K562 (cell line): ENCODE measurements at regions not wholly inside any gene's neighbourhood (a gene's known extent, or its start where the extent isn't known, plus 50 kb on each side); places are given as distances from the start of the nearest gene placed in this dataset.

Experiments used
- ATAC-seq: fragments of 200-7000 bp; cut with Tn5 transposase; 3 replicates; pipeline ENCODE4 v1.9.1; 2020; ENCODE audit warnings: moderate library complexity
- BruUV-seq: library from RNA; stranded (reverse); fragments of 400-500 nt; replicated peaks from 2 replicates; lab custom pipeline; 2021; lab: Mats Ljungman, UMichigan
- CTCF ChIA-PET: fragments of 300-600 bp; formaldehyde crosslinking; extraction: SDS; loops from one replicate; lab custom pipeline; 2021; ENCODE audit warnings: low intra/inter-chr PET ratio; lab: Yijun Ruan, JAX
- POLR2A ChIA-PET: fragments of 300-600, 350-650 bp; sonication (Branson Sonifier 250); formaldehyde crosslinking; extraction: SDS; loops from one replicate; lab custom pipeline; 2021; ENCODE audit warnings: antibody characterized with exemption, inconsistent platforms; lab: Yijun Ruan, JAX
- DNase-seq, 4 experiments: peaks; one replicate each; pipeline versions ENCODE4 v3.0.0 to v3.0.0-alpha.2; 2011 to 2018; ENCODE audit warnings: low spot score in 3 of 4, mixed read lengths in 3 of 4; ENCODE audit errors: extremely low read depth in 1 of 4
- FAIRE-seq: peaks from 2 replicates; lab custom pipeline; 2011; peaks lifted over from hg19 to GRCh38; lab: Jason Lieb, UNC
- H2AFZ ChIP-seq: 2 replicates; pipeline ENCODE4 v1.6.0; 2011; ENCODE audit warnings: low read depth, low read length, control low read depth, inconsistent platforms
- H3K27ac ChIP-seq: fragments of 200-600 bp; 3 replicates; pipeline ENCODE4 v1.8.0; 2011; ENCODE audit warnings: low read depth, mild to moderate bottlenecking, control low read depth, inconsistent platforms, low read length, moderate library complexity, mixed read lengths; ENCODE audit errors: extremely low read depth
- H3K27me3 ChIP-seq, 2 experiments: fragments of 300-600 bp in 1 of 2; 2 replicates in 1 of 2; 3 replicates in 1 of 2; pipeline versions ENCODE4 v1.6.0 to v1.8.0; 2011; ENCODE audit warnings: inconsistent platforms in 2 of 2, low read length in 2 of 2, mild to moderate bottlenecking in 1 of 2, mixed read lengths in 1 of 2, moderate library complexity in 1 of 2; ENCODE audit not compliant: control insufficient read depth in 2 of 2, insufficient read depth in 2 of 2
- H3K36me3 ChIP-seq: fragments of 300-600 bp; 3 replicates; pipeline ENCODE4 v1.8.0; 2011; ENCODE audit warnings: mild to moderate bottlenecking, low read length, inconsistent platforms; ENCODE audit not compliant: control insufficient read depth, insufficient read depth
- H3K4me1 ChIP-seq, 2 experiments: fragments of 200-600 bp in 1 of 2; replicated peaks in 1 of 2; 2 replicates in 1 of 2; 3 replicates in 1 of 2; pipeline versions ENCODE4 v1.5.1 to v1.8.0; 2011; ENCODE audit warnings: inconsistent platforms in 2 of 2, low read length in 2 of 2, mild to moderate bottlenecking in 1 of 2, mixed read lengths in 1 of 2, moderate library complexity in 1 of 2; ENCODE audit not compliant: control insufficient read depth in 2 of 2, insufficient read depth in 2 of 2
- H3K4me2 ChIP-seq: 2 replicates; pipeline ENCODE4 v1.6.1; 2011; ENCODE audit warnings: low read length, control low read depth, inconsistent platforms, mixed read lengths; ENCODE audit not compliant: insufficient read depth
- H3K4me3 ChIP-seq: fragments of 200-600 bp; sonication (generic), shearing (Covaris generic); 2 replicates; pipeline ENCODE4 v1.5.1; 2016; ENCODE audit warnings: control low read depth, inconsistent platforms
- H3K79me2 ChIP-seq: fragments of 200-600 bp; 3 replicates; pipeline ENCODE4 v1.8.0; 2011; ENCODE audit warnings: low read length, inconsistent platforms; ENCODE audit not compliant: control insufficient read depth, insufficient read depth
- H3K9ac ChIP-seq, 2 experiments: 2 replicates each; pipeline versions ENCODE4 v1.6.0 to v1.6.1; 2011; ENCODE audit warnings: low read depth in 2 of 2, low read length in 2 of 2, control low read depth in 1 of 2, inconsistent platforms in 1 of 2, mild to moderate bottlenecking in 1 of 2, mixed read lengths in 1 of 2; ENCODE audit not compliant: insufficient read depth in 1 of 2
- H3K9me1 ChIP-seq: one replicate; pipeline ENCODE4 v1.6.0; 2011; ENCODE audit warnings: inconsistent platforms, mild to moderate bottlenecking, low read length, moderate library complexity; ENCODE audit not compliant: control insufficient read depth, insufficient read depth
- H3K9me3 ChIP-seq: replicated peaks from 2 replicates; pipeline ENCODE4 v1.5.1; 2011; ENCODE audit warnings: low read depth, low read length, inconsistent platforms; ENCODE audit not compliant: control insufficient read depth, insufficient read depth
- H4K20me1 ChIP-seq: replicated peaks from 2 replicates; pipeline ENCODE4 v1.6.1; 2011; ENCODE audit warnings: low read length, inconsistent platforms, mixed read lengths; ENCODE audit not compliant: control insufficient read depth, insufficient read depth
- CC2D1A ChIP-seq: fragments of 450-650 bp; IDR thresholded peaks from 2 replicates; pipeline ENCODE4 v1.6.1; 2017; ENCODE audit warnings: mild to moderate bottlenecking
- CHD2 ChIP-seq: IDR thresholded peaks from 2 replicates; pipeline ENCODE4 v1.6.1; 2011; ENCODE audit warnings: low read depth, low read length
- KAT2B ChIP-seq: IDR thresholded peaks from one replicate; pipeline ENCODE4 v1.6.1; 2012; ENCODE audit warnings: low read depth, mild to moderate bottlenecking, control low read depth, inconsistent platforms, low read length, moderate library complexity
- MAFF ChIP-seq: IDR thresholded peaks from 2 replicates; pipeline ENCODE4 v1.6.1; 2012; ENCODE audit warnings: low read length, improper control_type of control experiment
- MEF2D ChIP-seq: conservative IDR thresholded peaks from 2 replicates; pipeline ENCODE4 v1.6.1; 2016; ENCODE audit warnings: low read depth, missing genetic modification characterization, missing compliant biosample characterization
- NR2F6 ChIP-seq: fragments of 450-650 bp; formaldehyde crosslinking; IDR thresholded peaks from 2 replicates; pipeline ENCODE4 v1.4.0; 2020; ENCODE audit warnings: mild to moderate bottlenecking
- SMARCA5 ChIP-seq: fragments of 450-650 bp; IDR thresholded peaks from 2 replicates; pipeline ENCODE4 v1.6.1; 2016
- SMARCE1 ChIP-seq: fragments of 450-650 bp; IDR thresholded peaks from 2 replicates; pipeline ENCODE4 v1.7.1; 2016; ENCODE audit warnings: mild to moderate bottlenecking
- SREBF2 ChIP-seq: sonication (generic); formaldehyde crosslinking; IDR thresholded peaks from 2 replicates; pipeline ENCODE4 v1.4.0; 2020; ENCODE audit warnings: mild to moderate bottlenecking, missing genetic modification reagents
- SRF ChIP-seq, 2 experiments: fragments of 250-450, 450-650 bp in 1 of 2; sonication (Bioruptor Pico) in 1 of 2; sonication (generic) in 1 of 2; formaldehyde crosslinking; IDR thresholded peaks; 2 replicates each; pipeline versions ENCODE4 v1.5.0 to v1.5.1; 2020 to 2022; ENCODE audit warnings: mild to moderate bottlenecking in 1 of 2, missing genetic modification reagents in 1 of 2
- STAG1 ChIP-seq: sonication (generic); formaldehyde crosslinking; IDR thresholded peaks from 2 replicates; pipeline ENCODE4 v1.5.0; 2020; ENCODE audit warnings: missing genetic modification reagents, borderline replicate concordance
- ZFP1 ChIP-seq: fragments of 450-650 bp; formaldehyde crosslinking; IDR thresholded peaks from 2 replicates; pipeline ENCODE4 v1.4.0; 2020; ENCODE audit warnings: mild to moderate bottlenecking, mixed read lengths
- ZNF282 ChIP-seq: sonication (generic); formaldehyde crosslinking; IDR thresholded peaks from 2 replicates; pipeline ENCODE4 v1.8.1; 2023; ENCODE audit warnings: missing genetic modification reagents
- ZNF445 ChIP-seq: fragments of 250-450 bp; sonication (Bioruptor Pico); IDR thresholded peaks from 2 replicates; pipeline ENCODE4 v1.4.0; 2020; ENCODE audit warnings: low read depth, mild to moderate bottlenecking, moderate library complexity
- ZNF586 ChIP-seq: fragments of 450-650 bp; formaldehyde crosslinking; conservative IDR thresholded peaks from 2 replicates; pipeline ENCODE4 v1.4.0; 2020; ENCODE audit warnings: mild to moderate bottlenecking, moderate library complexity
- WGBS: fragments of 100-300 bp; shearing (Covaris generic); methylation state at CpG from one replicate; pipeline ENCODE4 v1.1.6; 2016; ENCODE audit warnings: low coverage, mixed read lengths; ENCODE audit not compliant: insufficient coverage; ENCODE audit errors: missing lambda C conversion rate; 5-methylcytosine and 5-hydroxymethylcytosine counted together
- in situ Hi-C: fragments of 300-500 bp; cut with MboI; formaldehyde crosslinking; loops from 4 replicates; pipeline ENCODE4 v1.15.0; 2018; ENCODE audit warnings: inconsistent platforms, mixed read lengths
- intact Hi-C: fragments of 100-400 bp; cut with micrococcal nuclease; formaldehyde crosslinking; loops from 2 replicates; pipeline ENCODE4 v1.14.2; 2022
- TF ChIP-seq, protein P1 (sequence below): fragments of 250-450 bp; sonication (Bioruptor Pico); IDR thresholded peaks from 2 replicates; pipeline ENCODE4 v1.8.0; 2021; ENCODE audit warnings: mild to moderate bottlenecking, moderate library complexity
- TF ChIP-seq, protein P2 (sequence below): IDR thresholded peaks from 2 replicates; pipeline ENCODE4 v1.6.1; 2011; ENCODE audit not compliant: insufficient read length; ENCODE audit errors: extremely low read depth
- TF ChIP-seq, protein P3 (sequence below): sonication (generic); formaldehyde crosslinking; IDR thresholded peaks from 2 replicates; pipeline ENCODE4 v1.8.1; 2022; ENCODE audit warnings: missing genetic modification reagents
- TF ChIP-seq, protein P4 (sequence below): fragments of 250-450 bp; sonication (Bioruptor Pico); IDR thresholded peaks from 2 replicates; pipeline ENCODE4 v1.5.0; 2021
- TF ChIP-seq, protein P5 (sequence below): IDR thresholded peaks from 2 replicates; pipeline ENCODE4 v1.6.1; 2011; ENCODE audit warnings: borderline replicate concordance, low read depth, mild to moderate bottlenecking, moderate library complexity, low read length; ENCODE audit not compliant: insufficient read depth, poor library complexity, severe bottlenecking

DNA sequence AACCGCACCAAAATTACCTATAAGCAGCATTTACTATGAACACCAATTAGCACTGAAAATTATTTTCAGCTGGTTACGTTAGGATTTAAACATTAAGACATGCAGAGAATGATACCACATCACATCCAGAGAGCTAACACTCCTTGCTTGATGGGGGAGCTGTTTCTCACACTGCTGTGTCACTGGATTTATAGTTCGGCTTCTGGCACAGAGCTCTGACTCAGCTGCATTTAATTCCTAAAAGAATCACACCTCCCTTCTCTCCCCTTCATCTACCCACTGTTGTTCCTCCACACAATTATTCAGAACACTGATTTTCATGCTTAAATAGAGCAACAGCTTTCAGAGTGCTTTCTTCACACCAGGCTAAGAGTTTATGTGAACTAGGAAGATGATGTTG is 82.6 kb upstream of the SV2C start:
- H3K79me2 ChIP-seq, result no peaks in the 10 kb centered on the region
- H2AFZ ChIP-seq, result no peak overlapping the region
- no peaks in the 10 kb centered on the region for H3K9me1 ChIP-seq
- ChIA-PET POLR2A (interaction anchor here (0.7 kb wide), 1 partner anchor 23 kb away, joined by 3 read pairs; no protein-coding TSS in a partner anchor), CTCF (no interaction called here)
- no peak overlapping the region for H3K4me2 ChIP-seq
- H3K27me3 ChIP-seq, result no peaks in the 10 kb centered on the region; a peak in 1 of 5 replicates
- 0% methylated on average over 3 of the region's 3 CpGs for WGBS
- H3K9ac ChIP-seq, result no peak overlapping the region
- H3K4me1 ChIP-seq, result no peaks in the 10 kb centered on the region
- ATAC-seq, result no peak
- no peak for FAIRE-seq
- no peak for DNase-seq
- H3K4me3 ChIP-seq, result no peak overlapping the region
- H4K20me1 ChIP-seq, result no peaks in the 10 kb centered on the region
- H3K27ac ChIP-seq, result no peak overlapping the region
- no peaks in the 10 kb centered on the region for H3K36me3 ChIP-seq
- intact Hi-C loops, result no loop called here
- TF ChIP-seq SRF (CRISPR knock-in tag; IDR thresholded peaks at IDR 0.05) (no peak), STAG1 (CRISPR knock-in tag) (no peak), NR2F6 (no peak), SREBF2 (CRISPR knock-in tag) (no peak), CC2D1A (no peak), CHD2 (no peak), KAT2B (no peak), ZNF445 (CRISPR knock-in tag) (no peak), ZFP1 (CRISPR knock-in tag) (no peak), SMARCA5 (no peak), SMARCE1 (no peak), ZNF586 (no peak), ZNF282 (no peak), MAFF (no peak), MEF2D (tag) (no peak)
- TF ChIP-seq, protein P1, sequence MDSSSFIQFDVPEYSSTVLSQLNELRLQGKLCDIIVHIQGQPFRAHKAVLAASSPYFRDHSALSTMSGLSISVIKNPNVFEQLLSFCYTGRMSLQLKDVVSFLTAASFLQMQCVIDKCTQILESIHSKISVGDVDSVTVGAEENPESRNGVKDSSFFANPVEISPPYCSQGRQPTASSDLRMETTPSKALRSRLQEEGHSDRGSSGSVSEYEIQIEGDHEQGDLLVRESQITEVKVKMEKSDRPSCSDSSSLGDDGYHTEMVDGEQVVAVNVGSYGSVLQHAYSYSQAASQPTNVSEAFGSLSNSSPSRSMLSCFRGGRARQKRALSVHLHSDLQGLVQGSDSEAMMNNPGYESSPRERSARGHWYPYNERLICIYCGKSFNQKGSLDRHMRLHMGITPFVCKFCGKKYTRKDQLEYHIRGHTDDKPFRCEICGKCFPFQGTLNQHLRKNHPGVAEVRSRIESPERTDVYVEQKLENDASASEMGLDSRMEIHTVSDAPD (CRISPR knock-in tag), result no peak
- TF ChIP-seq, protein P2, sequence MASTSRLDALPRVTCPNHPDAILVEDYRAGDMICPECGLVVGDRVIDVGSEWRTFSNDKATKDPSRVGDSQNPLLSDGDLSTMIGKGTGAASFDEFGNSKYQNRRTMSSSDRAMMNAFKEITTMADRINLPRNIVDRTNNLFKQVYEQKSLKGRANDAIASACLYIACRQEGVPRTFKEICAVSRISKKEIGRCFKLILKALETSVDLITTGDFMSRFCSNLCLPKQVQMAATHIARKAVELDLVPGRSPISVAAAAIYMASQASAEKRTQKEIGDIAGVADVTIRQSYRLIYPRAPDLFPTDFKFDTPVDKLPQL, result no peak
- TF ChIP-seq, protein P3, sequence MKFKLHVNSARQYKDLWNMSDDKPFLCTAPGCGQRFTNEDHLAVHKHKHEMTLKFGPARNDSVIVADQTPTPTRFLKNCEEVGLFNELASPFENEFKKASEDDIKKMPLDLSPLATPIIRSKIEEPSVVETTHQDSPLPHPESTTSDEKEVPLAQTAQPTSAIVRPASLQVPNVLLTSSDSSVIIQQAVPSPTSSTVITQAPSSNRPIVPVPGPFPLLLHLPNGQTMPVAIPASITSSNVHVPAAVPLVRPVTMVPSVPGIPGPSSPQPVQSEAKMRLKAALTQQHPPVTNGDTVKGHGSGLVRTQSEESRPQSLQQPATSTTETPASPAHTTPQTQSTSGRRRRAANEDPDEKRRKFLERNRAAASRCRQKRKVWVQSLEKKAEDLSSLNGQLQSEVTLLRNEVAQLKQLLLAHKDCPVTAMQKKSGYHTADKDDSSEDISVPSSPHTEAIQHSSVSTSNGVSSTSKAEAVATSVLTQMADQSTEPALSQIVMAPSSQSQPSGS (CRISPR knock-in tag), result no peak
- TF ChIP-seq, protein P4, sequence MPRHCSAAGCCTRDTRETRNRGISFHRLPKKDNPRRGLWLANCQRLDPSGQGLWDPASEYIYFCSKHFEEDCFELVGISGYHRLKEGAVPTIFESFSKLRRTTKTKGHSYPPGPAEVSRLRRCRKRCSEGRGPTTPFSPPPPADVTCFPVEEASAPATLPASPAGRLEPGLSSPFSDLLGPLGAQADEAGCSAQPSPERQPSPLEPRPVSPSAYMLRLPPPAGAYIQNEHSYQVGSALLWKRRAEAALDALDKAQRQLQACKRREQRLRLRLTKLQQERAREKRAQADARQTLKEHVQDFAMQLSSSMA (CRISPR knock-in tag), result no peak
- TF ChIP-seq, protein P5, sequence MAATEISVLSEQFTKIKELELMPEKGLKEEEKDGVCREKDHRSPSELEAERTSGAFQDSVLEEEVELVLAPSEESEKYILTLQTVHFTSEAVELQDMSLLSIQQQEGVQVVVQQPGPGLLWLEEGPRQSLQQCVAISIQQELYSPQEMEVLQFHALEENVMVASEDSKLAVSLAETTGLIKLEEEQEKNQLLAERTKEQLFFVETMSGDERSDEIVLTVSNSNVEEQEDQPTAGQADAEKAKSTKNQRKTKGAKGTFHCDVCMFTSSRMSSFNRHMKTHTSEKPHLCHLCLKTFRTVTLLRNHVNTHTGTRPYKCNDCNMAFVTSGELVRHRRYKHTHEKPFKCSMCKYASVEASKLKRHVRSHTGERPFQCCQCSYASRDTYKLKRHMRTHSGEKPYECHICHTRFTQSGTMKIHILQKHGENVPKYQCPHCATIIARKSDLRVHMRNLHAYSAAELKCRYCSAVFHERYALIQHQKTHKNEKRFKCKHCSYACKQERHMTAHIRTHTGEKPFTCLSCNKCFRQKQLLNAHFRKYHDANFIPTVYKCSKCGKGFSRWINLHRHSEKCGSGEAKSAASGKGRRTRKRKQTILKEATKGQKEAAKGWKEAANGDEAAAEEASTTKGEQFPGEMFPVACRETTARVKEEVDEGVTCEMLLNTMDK, result no peak
- TF ChIP-seq, all 486 proteins: peak for 0
- in situ Hi-C loops, result no loop called here
- no peaks in the 10 kb centered on the region for H3K9me3 ChIP-seq
- BruUV-seq, result no TSS peak
